IMR-90 (cell line): ENCODE measurements at regions not wholly inside any gene's neighbourhood (a gene's known extent, or its start where the extent isn't known, plus 50 kb on each side); places are given as distances from the start of the nearest gene placed in this dataset.

Experiments used
- MXI1 ChIP-seq: IDR thresholded peaks from 2 replicates; pipeline ENCODE4 v1.6.1; 2012; ENCODE audit warnings: low read depth, mild to moderate bottlenecking, low read length, moderate library complexity, borderline replicate concordance
- TF ChIP-seq, protein P1 (sequence below): conservative IDR thresholded peaks from 2 replicates; pipeline ENCODE4 v1.5.1; 2012; ENCODE audit warnings: mild to moderate bottlenecking, low read depth, low read length, improper control_type of control experiment

DNA sequence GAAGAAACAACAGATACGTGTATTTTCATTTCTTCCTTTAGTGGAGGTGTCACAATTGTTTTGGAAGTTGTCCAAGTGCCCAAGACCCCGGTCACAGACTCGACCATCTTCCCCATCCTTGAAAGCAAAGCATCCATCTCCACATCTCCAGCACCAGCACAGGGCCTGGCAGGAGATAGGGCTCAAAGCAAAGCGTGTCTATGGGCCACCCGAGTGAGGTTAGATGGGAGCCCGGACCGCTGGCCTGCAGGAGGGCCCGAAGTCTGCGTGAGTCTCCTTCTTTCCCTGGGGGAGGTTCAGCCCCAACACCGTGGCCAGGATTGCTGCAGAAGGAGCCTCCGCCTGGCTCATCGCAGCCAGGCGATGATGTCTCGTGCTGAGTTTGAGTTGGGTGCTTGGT is 83.5 kb upstream of the SULF2 start:
- TF ChIP-seq, protein P1, sequence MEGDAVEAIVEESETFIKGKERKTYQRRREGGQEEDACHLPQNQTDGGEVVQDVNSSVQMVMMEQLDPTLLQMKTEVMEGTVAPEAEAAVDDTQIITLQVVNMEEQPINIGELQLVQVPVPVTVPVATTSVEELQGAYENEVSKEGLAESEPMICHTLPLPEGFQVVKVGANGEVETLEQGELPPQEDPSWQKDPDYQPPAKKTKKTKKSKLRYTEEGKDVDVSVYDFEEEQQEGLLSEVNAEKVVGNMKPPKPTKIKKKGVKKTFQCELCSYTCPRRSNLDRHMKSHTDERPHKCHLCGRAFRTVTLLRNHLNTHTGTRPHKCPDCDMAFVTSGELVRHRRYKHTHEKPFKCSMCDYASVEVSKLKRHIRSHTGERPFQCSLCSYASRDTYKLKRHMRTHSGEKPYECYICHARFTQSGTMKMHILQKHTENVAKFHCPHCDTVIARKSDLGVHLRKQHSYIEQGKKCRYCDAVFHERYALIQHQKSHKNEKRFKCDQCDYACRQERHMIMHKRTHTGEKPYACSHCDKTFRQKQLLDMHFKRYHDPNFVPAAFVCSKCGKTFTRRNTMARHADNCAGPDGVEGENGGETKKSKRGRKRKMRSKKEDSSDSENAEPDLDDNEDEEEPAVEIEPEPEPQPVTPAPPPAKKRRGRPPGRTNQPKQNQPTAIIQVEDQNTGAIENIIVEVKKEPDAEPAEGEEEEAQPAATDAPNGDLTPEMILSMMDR: no peak
- TF ChIP-seq MXI1: no peak
